Uterus (tissue), 3 donors: ENCODE measurements at regions not wholly inside any gene's neighbourhood (a gene's known extent, or its start where the extent isn't known, plus 50 kb on each side); places are given as distances from the start of the nearest gene placed in this dataset.

Experiments
- DNase-seq, 2 donors: peaks; one replicate each; pipeline ENCODE4 v3.0.0-alpha.2; 2019 to 2020
- H3K27ac ChIP-seq, 2 donors: fragments of 200-600 bp; sonication (generic); 1 replicate in 1 of 2; 2 replicates in 1 of 2; pipeline ENCODE4 v1.5.1; 2016 to 2018
- H3K27me3 ChIP-seq, 2 donors: fragments of 200-600 bp; sonication (generic); one replicate each; pipeline ENCODE4 v1.5.1; 2018 to 2019; ENCODE audit warnings: control low read depth in 1 of 2
- H3K36me3 ChIP-seq, 2 donors: fragments of 200-600 bp; sonication (generic); one replicate each; pipeline ENCODE4 v1.5.1; 2019; ENCODE audit warnings: control low read depth in 1 of 2
- H3K4me1 ChIP-seq, 2 donors: fragments of 200-600 bp; sonication (generic); one replicate each; pipeline ENCODE4 v1.5.1; 2018 to 2019; ENCODE audit warnings: control low read depth in 1 of 2
- H3K4me3 ChIP-seq, 2 donors: fragments of 200-600 bp; sonication (generic); 1 replicate in 1 of 2; 2 replicates in 1 of 2; pipeline ENCODE4 v1.5.1; 2018 to 2019; ENCODE audit warnings: mild to moderate bottlenecking in 1 of 2
- H3K9me3 ChIP-seq, 2 donors: fragments of 200-600 bp; sonication (generic); one replicate each; pipeline ENCODE4 v1.5.1; 2019; ENCODE audit warnings: control low read depth in 1 of 2
- CTCF ChIP-seq, 4 experiments: fragments of 200-600 bp in 2 of 4; fragments of 450-650 bp in 2 of 4; sonication (generic) in 2 of 4; IDR thresholded peaks; one replicate each; pipeline ENCODE4 v1.5.1; 2016 to 2019; ENCODE audit warnings: antibody characterized with exemption in 4 of 4, mild to moderate bottlenecking in 2 of 4, moderate library complexity in 1 of 4
- POLR2A ChIP-seq, 2 donors: fragments of 450-650 bp; IDR thresholded peaks; one replicate each; pipeline ENCODE4 v1.6.1; 2016; ENCODE audit warnings: antibody characterized with exemption in 2 of 2, mild to moderate bottlenecking in 1 of 2, moderate library complexity in 1 of 2
- intact Hi-C: fragments of 100-400 bp; cut with DNase I; formaldehyde crosslinking; loops from one replicate; pipeline ENCODE4 v1.15.1; 2023; ENCODE audit warnings: low total_unique reads
- donor health status: DM: yes; HTN: yes; CAD: no.

- Histone ChIP-seq H3K4me3 (no peak overlapping the region), H3K27me3 (no peaks in the 10 kb centered on the region), H3K4me1 (peaks cover 7 to 12% of the 10 kb centered on the region in 2 donors), H3K36me3 (no peaks in the 10 kb centered on the region), H3K9me3 (no peaks in the 10 kb centered on the region), H3K27ac (peak overlapping the region; percentile 81 to 88)
- intact Hi-C loops = no loop called here
- DNase-seq = peak; percentile 58 to 61
- TF ChIP-seq POLR2A (IDR thresholded peaks at IDR 0.05) (no peak), CTCF (IDR thresholded peaks at IDR 0.05) (no peak)
These were observed 155.4 kb downstream of the TMX1 start for GRCh38 chr14:51395361-51395849.

GRCh38 chr14:51396222-51396815 is 156.3 kb downstream of the TMX1 start:
- no peak for TF ChIP-seq POLR2A (IDR thresholded peaks at IDR 0.05)
- TF ChIP-seq CTCF (IDR thresholded peaks at IDR 0.05) = no peak

GRCh38 chr14:51398898-51399297 is 158.9 kb downstream of the TMX1 start:
- intact Hi-C loops = no loop called here
- Histone ChIP-seq H3K9me3 (no peaks in the 10 kb centered on the region), H3K27me3 (no peaks in the 10 kb centered on the region), H3K36me3 (no peaks in the 10 kb centered on the region), H3K4me1 (peaks cover 7 to 12% of the 10 kb centered on the region in 2 donors), H3K4me3 (no peak overlapping the region), H3K27ac (no peak overlapping the region)
- no peak for DNase-seq
- TF ChIP-seq CTCF (IDR thresholded peaks at IDR 0.05) = no peak
- no peak for TF ChIP-seq POLR2A (IDR thresholded peaks at IDR 0.05)

More at GRCh38 chr14:51396222-51396815, 156.3 kb downstream of the TMX1 start:
- DNase-seq = peak; percentile 57 to 63
- H3K4me1 ChIP-seq = peaks cover 7 to 12% of the 10 kb centered on the region in 2 donors
- intact Hi-C loops = no loop called here
- no peaks in the 10 kb centered on the region for H3K27me3 ChIP-seq
- H3K4me3 ChIP-seq = no peak overlapping the region
- H3K9me3 ChIP-seq = no peaks in the 10 kb centered on the region
- H3K36me3 ChIP-seq = no peaks in the 10 kb centered on the region
- H3K27ac ChIP-seq = peak overlapping the region; percentile 81 to 88

- H3K27me3 ChIP-seq = no peaks in the 10 kb centered on the region
- H3K4me1 ChIP-seq = peaks cover 5 to 7% of the 10 kb centered on the region in 2 donors
- no peak overlapping the region for H3K4me3 ChIP-seq
- no peaks in the 10 kb centered on the region for H3K36me3 ChIP-seq
- intact Hi-C loops = no loop called here
- no peak for TF ChIP-seq CTCF (IDR thresholded peaks at IDR 0.05)
- TF ChIP-seq POLR2A (IDR thresholded peaks at IDR 0.05) = no peak
- H3K9me3 ChIP-seq = no peaks in the 10 kb centered on the region
- DNase-seq = no peak
- no peak overlapping the region for H3K27ac ChIP-seq
These were observed 160.1 kb downstream of the TMX1 start for GRCh38 chr14:51400139-51400538.

- H3K27ac ChIP-seq = peak overlapping the region; percentile 59 to 63
- H3K4me3 ChIP-seq = no peak overlapping the region
- TF ChIP-seq CTCF (IDR thresholded peaks at IDR 0.05) = no peak
- no peak for TF ChIP-seq POLR2A (IDR thresholded peaks at IDR 0.05)
- H3K36me3 ChIP-seq = no peaks in the 10 kb centered on the region
- H3K9me3 ChIP-seq = no peaks in the 10 kb centered on the region
- H3K4me1 ChIP-seq = peaks cover 0 to 7% of the 10 kb centered on the region in 2 donors
- no peaks in the 10 kb centered on the region for H3K27me3 ChIP-seq
- no peak for DNase-seq
- intact Hi-C loops = no loop called here
These were observed 161.2 kb downstream of the TMX1 start for GRCh38 chr14:51401272-51401671.
